Progenitor cell of endocrine pancreas (in vitro differentiated cells): ENCODE measurements at regions not wholly inside any gene's neighbourhood (a gene's known extent, or its start where the extent isn't known, plus 50 kb on each side); places are given as distances from the start of the nearest gene placed in this dataset.

Experiments
- DNase-seq: peaks from one replicate; pipeline ENCODE4 v3.0.0; 2021; ENCODE audit warnings: low spot score; ENCODE audit not compliant: unreplicated experiment
- H3K27ac Mint-ChIP-seq: 2 replicates; pipeline ENCODE4 v1.8.0; 2021; ENCODE audit warnings: mild to moderate bottlenecking, moderate library complexity, mixed read lengths
- H3K27me3 Mint-ChIP-seq: 2 replicates; pipeline ENCODE4 v1.8.0; 2021; ENCODE audit warnings: mixed read lengths
- H3K36me3 Mint-ChIP-seq: 2 replicates; pipeline ENCODE4 v1.8.0; 2022; ENCODE audit warnings: mixed read lengths; ENCODE audit not compliant: insufficient read depth
- H3K4me1 Mint-ChIP-seq: 2 replicates; pipeline ENCODE4 v1.8.0; 2021; ENCODE audit warnings: low read depth, mixed read lengths
- H3K4me3 Mint-ChIP-seq: 2 replicates; pipeline ENCODE4 v1.8.0; 2021; ENCODE audit warnings: low read depth, mild to moderate bottlenecking, moderate library complexity, mixed read lengths
- H3K9me3 Mint-ChIP-seq: 2 replicates; pipeline ENCODE4 v1.8.0; 2021; ENCODE audit warnings: low read depth, mixed read lengths
- CTCF ChIP-seq: fragments of 200-600 bp; sonication (generic); IDR thresholded peaks from one replicate; pipeline ENCODE4 v1.5.0; 2021; ENCODE audit warnings: antibody characterized with exemption, mild to moderate bottlenecking; ENCODE audit not compliant: unreplicated experiment

GRCh38 chr14:58780185-58780584, 142.4 kb downstream of the DACT1 start:
- Mint-ChIP-seq H3K4me3 (no peak overlapping the region), H3K4me1 (peaks cover 19% of the 10 kb centered on the region), H3K9me3 (no peaks in the 10 kb centered on the region), H3K27me3 (no peaks in the 10 kb centered on the region), H3K36me3 (no peaks in the 10 kb centered on the region), H3K27ac (no peak overlapping the region)
- TF ChIP-seq CTCF = no peak
- DNase-seq = no peak

DNA sequence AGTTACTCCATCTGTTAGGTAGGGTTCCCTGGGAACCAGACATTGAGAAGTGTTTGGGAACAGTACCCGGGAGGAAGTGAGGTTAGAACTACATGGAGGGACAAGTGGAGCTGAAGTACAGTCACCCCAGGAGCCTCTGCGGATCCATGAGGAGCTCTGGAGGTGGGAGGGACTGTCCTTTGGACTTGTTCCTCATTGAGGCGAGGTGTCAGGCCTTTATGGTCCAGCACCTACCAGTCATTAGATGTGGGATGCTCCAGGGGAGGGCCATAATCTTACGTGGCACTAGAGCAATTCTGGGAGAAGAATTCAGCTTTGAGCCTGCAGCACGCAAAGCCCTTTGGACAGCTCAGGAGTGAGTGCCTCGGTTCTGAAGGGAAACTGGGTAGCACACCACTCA, 142.8 kb downstream of the DACT1 start:
- no peak for DNase-seq
- no peaks in the 10 kb centered on the region for H3K36me3 Mint-ChIP-seq
- H3K27me3 Mint-ChIP-seq = no peaks in the 10 kb centered on the region
- peaks cover 19% of the 10 kb centered on the region for H3K4me1 Mint-ChIP-seq
- H3K9me3 Mint-ChIP-seq = no peaks in the 10 kb centered on the region
- no peak overlapping the region for H3K4me3 Mint-ChIP-seq
- no peak for TF ChIP-seq CTCF
- H3K27ac Mint-ChIP-seq = no peak overlapping the region

DNA sequence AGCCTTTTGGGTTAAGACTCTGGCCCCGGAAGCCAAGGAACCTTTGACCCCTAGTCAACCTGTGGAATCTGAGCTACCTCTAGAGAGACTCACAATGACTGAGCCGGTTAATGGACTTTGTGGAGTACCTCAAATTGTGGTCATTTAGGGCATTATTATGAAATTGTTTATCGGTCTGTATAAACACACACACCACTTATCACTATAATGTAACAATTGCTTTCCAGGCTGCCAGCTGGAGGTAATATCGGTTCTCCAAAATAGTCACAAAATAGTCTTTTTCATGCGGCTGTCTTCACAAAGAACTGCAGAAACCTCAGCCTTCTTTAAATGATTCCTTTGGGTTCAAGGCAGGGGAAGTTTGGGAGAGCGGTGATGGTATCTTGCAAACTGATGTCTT, 144.2 kb downstream of the DACT1 start:
- no peak for TF ChIP-seq CTCF
- Mint-ChIP-seq H3K4me3 (no peak overlapping the region), H3K9me3 (no peaks in the 10 kb centered on the region), H3K4me1 (peaks cover 13% of the 10 kb centered on the region), H3K27ac (no peak overlapping the region), H3K27me3 (no peaks in the 10 kb centered on the region), H3K36me3 (no peaks in the 10 kb centered on the region)
- no peak for DNase-seq

DNA sequence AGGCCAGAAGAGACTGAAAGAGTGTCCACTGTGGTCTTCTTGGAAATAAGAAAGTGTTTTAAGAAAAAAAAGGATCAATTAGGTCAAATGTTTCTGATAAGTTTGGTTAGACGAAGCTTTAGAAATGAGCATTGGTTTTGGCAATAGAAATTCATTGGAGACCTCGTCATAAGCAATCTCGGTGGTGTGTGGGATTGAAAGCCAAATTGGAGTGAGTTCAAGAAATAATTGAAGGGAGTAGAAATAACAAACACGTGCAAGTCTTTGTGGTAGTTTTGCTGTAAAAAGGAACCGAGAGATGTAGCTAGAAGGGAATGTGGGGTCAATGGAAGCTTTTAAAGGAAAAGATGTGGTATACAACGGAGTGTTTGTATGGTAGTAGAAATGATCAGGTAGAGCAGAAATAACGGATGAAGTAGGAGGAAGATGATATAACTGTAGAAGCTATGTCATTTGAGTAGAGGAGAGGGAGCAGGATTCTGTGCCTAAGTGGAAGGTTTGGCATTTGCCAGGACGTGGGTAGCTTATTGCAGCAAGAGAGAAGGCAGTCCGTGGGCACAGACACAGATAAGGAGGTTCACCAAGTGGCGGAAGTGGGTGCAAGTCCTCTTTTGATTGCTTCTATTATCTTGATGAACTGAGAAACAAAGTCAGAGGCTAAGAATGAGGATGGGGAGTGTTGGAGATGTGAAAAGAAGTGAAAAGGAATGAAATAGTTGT, 146.2 kb downstream of the DACT1 start:
- H3K9me3 Mint-ChIP-seq = no peaks in the 10 kb centered on the region
- DNase-seq = no peak
- H3K4me1 Mint-ChIP-seq = no peaks in the 10 kb centered on the region
- no peaks in the 10 kb centered on the region for H3K36me3 Mint-ChIP-seq
- no peak overlapping the region for H3K27ac Mint-ChIP-seq
- no peak for TF ChIP-seq CTCF
- H3K4me3 Mint-ChIP-seq = no peak overlapping the region
- peaks cover 3% of the 10 kb centered on the region for H3K27me3 Mint-ChIP-seq

- TF ChIP-seq CTCF = no peak
- Mint-ChIP-seq H3K4me1 (no peaks in the 10 kb centered on the region), H3K27me3 (peaks cover 3% of the 10 kb centered on the region)
Observed at GRCh38 chr14:58784931-58785330, 147.2 kb downstream of the DACT1 start.

More at GRCh38 chr14:58784931-58785330, 147.2 kb downstream of the DACT1 start:
- no peaks in the 10 kb centered on the region for H3K36me3 Mint-ChIP-seq
- H3K27ac Mint-ChIP-seq = no peak overlapping the region
- DNase-seq = no peak
- H3K4me3 Mint-ChIP-seq = no peak overlapping the region
- H3K9me3 Mint-ChIP-seq = no peaks in the 10 kb centered on the region
